Superior temporal gyrus (tissue), 1 donor: ENCODE measurements at regions not wholly inside any gene's neighbourhood (a gene's known extent, or its start where the extent isn't known, plus 50 kb on each side); places are given as distances from the start of the nearest gene placed in this dataset.

ENCODE experiments used
- DNase-seq: peaks from one replicate; pipeline ENCODE4 v3.0.0-alpha.2; 2016; ENCODE audit errors: extremely low spot score

GRCh38 chr5:33369485-33370465 lies 71.0 kb upstream of the TARS1 start:
- no peak for DNase-seq

- DNase-seq: no peak
Observed at GRCh38 chr5:33370466-33370859, 70.3 kb upstream of the TARS1 start.

DNA sequence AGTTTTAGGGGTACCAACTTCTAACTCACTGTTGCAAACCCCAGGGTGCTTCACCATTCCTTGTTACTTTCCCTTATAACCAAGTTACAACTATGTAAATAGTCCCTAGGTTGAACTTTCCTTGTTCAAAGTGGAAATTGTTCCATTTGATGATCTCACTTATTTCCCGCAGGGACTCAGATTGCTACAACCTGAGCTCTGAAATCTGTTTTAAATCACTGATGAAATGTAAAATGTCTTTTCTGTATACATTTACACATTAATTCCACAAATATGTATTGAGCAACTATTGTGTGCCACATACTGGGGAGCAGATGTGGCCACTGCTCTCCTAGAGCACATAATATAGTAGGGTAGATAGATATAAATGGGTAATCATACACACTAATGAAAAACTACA lies 69.1 kb upstream of the TARS1 start:
- DNase-seq: no peak

DNA sequence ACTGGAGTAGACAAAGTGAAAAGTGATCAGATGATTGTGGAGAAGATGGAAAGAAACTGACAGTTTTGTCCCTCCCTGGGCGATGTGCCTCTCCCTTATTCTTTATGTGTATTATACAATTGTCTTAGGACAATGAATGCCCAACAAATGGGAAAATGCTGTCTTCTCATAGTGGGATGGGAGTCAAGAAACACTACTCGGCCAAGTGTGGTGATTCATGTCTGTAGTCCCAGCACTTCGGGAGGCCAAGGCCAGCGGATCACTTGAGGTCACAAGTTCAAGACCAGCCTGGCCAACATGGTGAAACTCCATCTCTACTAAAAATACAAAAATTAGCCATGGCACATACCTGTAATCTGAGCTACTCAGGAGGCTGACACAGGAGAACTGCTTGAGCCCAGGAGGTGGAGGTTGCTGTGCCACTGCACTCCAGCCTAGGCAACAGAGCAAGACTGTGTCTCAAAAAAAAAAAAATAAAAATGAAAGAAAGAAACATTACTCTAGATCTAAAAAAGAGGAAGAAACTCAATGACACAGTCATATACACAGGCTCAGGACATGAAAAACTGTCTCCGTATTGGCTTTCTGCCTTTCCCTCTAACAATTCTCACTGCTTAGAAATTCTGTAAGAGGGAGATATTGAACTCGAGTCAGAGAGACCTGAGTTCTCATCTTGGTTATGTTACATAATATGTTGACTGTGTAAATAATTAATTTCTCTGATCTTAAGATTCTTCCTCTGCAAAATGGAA lies 67.9 kb upstream of the TARS1 start:
- DNase-seq: no peak

- no peak for DNase-seq
Observed at GRCh38 chr5:33375900-33376299, 64.9 kb upstream of the TARS1 start.

DNA sequence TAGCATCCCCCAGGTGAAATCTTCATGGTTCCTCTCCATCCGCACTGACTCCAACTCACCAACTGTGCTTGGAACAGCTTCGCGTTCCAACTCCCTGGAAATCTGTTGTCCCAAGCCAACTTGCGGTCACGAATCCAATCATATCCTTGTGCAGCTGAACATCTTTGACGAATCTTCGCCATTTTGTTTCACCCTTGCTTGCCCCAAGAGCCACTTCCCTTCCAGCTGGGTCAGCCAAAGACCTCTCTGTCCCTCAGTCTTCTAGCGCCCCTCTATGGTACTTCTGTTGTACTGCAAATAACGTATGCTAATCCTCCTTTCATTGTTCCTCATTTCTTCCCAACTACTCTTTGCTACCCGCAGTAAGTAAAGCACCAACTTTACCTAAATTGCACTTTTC lies 61.0 kb upstream of the TARS1 start:
- no peak for DNase-seq

GRCh38 chr5:33381243-33381642 lies 59.5 kb upstream of the TARS1 start:
- no peak for DNase-seq
